IPS-18a (cell line): ENCODE measurements at regions not wholly inside any gene's neighbourhood (a gene's known extent, or its start where the extent isn't known, plus 50 kb on each side); places are given as distances from the start of the nearest gene placed in this dataset.
"Not testable (repeated sequence)": the region's sequence is repeated elsewhere in the genome, so short reads cannot be mapped to it uniquely, and the experiment has no call there.

ENCODE experiments used
- H3K27ac ChIP-seq: one replicate; pipeline ENCODE4 v1.5.1; 2013; ENCODE audit warnings: low read length
- H3K27me3 ChIP-seq: one replicate; pipeline ENCODE4 v1.6.1; 2013; ENCODE audit warnings: mild to moderate bottlenecking, low read length; ENCODE audit not compliant: control insufficient read depth, insufficient read depth
- H3K36me3 ChIP-seq: one replicate; pipeline ENCODE4 v1.6.1; 2013; ENCODE audit warnings: low read depth, low read length; ENCODE audit not compliant: control insufficient read depth
- H3K4me1 ChIP-seq: one replicate; pipeline ENCODE4 v1.6.1; 2013; ENCODE audit warnings: low read depth, low read length; ENCODE audit not compliant: control insufficient read depth
- H3K4me3 ChIP-seq: one replicate; pipeline ENCODE4 v1.5.1; 2013; ENCODE audit warnings: low read length
- H3K9ac ChIP-seq: one replicate; pipeline ENCODE4 v1.6.1; 2013; ENCODE audit warnings: mild to moderate bottlenecking, low read length, moderate library complexity
- H3K9me3 ChIP-seq: one replicate; pipeline ENCODE4 v1.6.1; 2013; ENCODE audit warnings: low read depth, low read length; ENCODE audit not compliant: control insufficient read depth

DNA sequence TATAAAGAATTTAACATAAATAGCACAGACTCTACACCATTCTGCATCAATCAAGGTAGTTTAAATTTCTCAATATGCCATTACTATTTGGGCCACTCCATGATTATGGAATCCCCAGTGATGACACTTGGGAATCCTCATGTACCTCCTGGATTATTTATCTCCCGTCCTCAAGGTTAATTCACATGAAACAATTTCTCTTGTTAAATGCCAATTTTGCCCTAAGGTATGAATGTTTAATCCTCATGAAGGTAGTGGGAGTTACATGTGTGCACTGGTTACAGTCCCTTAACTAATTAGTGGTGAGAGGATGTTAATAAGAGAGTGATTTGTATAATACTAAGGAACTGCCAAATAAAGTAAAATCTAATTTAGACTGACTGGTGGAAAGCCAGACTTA is 372.3 kb upstream of the MDFIC2 start:
- no peak overlapping the region for H3K27ac ChIP-seq
- H3K9ac ChIP-seq = no peak overlapping the region
- no peaks in the 10 kb centered on the region for H3K27me3 ChIP-seq
- H3K4me3 ChIP-seq = no peak overlapping the region
- no peaks in the 10 kb centered on the region for H3K9me3 ChIP-seq
- no peaks in the 10 kb centered on the region for H3K4me1 ChIP-seq
- H3K36me3 ChIP-seq = no peaks in the 10 kb centered on the region

- H3K27me3 ChIP-seq, H3K4me3 ChIP-seq, H3K9ac ChIP-seq, H3K36me3 ChIP-seq, H3K27ac ChIP-seq, H3K4me1 ChIP-seq, H3K9me3 ChIP-seq: not testable (repeated sequence)
Observed at GRCh38 chr3:70675810-70676209, 363.4 kb upstream of the MDFIC2 start.

- Histone ChIP-seq H3K27ac (no peak overlapping the region), H3K9me3 (no peaks in the 10 kb centered on the region), H3K9ac (no peak overlapping the region), H3K36me3 (no peaks in the 10 kb centered on the region), H3K27me3 (no peaks in the 10 kb centered on the region), H3K4me1 (no peaks in the 10 kb centered on the region), H3K4me3 (no peak overlapping the region)
Observed at GRCh38 chr3:70658513-70659310, 346.3 kb upstream of the MDFIC2 start.

DNA sequence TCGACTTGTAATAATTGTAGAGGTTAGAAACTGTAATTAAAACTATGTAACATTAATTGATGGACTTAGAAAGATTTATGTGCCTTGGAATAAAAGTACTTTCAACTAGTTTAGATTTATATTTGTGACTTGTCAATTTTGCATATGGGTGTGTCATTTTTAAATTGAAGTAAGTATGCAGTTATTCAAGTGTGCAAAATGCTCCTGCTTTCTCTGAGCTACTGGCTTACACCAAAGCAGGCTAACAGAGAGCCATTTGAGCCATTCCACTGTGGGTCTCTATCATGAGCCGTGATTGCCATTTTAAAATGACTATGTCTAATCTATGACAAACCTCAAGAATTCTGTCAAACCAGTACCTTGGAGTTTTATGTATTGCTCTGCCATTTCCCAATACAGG is 345.0 kb upstream of the MDFIC2 start:
- H3K4me3 ChIP-seq = no peak overlapping the region
- no peaks in the 10 kb centered on the region for H3K27me3 ChIP-seq
- H3K4me1 ChIP-seq = no peaks in the 10 kb centered on the region
- H3K27ac ChIP-seq = no peak overlapping the region
- H3K36me3 ChIP-seq = no peaks in the 10 kb centered on the region
- H3K9me3 ChIP-seq = no peaks in the 10 kb centered on the region
- H3K9ac ChIP-seq = no peak overlapping the region

DNA sequence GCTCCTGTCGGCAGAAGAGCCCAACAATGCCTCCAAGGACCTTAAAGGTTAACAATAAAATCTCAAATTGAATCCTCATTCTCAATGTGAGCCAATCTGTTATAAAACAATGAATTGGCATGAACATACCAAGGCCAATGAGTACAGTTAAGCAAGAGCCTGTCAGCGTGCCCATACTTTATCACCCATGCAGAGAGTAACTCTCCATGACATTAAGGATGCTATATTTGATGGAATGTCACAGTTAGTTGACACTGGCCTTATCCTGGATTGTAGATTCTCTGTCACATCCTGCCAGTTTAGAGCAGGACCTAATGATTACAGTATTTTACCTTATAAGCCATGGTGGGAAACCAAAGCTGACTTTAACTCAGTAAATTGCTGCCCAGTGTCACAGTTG is 335.4 kb upstream of the MDFIC2 start:
- no peak overlapping the region for H3K4me3 ChIP-seq
- H3K9me3 ChIP-seq = no peaks in the 10 kb centered on the region
- no peaks in the 10 kb centered on the region for H3K27me3 ChIP-seq
- H3K4me1 ChIP-seq = no peaks in the 10 kb centered on the region
- no peak overlapping the region for H3K9ac ChIP-seq
- H3K36me3 ChIP-seq = no peaks in the 10 kb centered on the region
- no peak overlapping the region for H3K27ac ChIP-seq

DNA sequence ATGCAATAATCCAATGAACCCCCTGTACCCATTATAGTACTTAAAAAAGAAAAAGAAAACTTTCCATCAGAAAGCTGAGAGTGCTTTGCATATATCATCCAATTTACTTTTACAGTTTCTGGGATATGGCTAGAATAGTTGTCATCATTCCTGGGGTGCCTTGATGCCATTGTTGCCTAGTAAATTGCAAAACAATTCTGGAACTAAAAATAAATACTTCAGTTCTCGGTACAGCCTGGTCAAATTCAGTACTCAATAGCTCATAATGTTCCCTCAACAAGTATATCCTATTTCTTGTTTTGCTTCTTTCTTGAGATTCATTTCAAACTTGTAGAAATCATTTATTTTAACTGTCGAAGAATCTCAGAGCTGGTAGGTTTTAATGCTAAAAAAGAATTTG is 334.7 kb upstream of the MDFIC2 start:
- Histone ChIP-seq H3K36me3 (no peaks in the 10 kb centered on the region), H3K9me3 (no peaks in the 10 kb centered on the region), H3K4me1 (no peaks in the 10 kb centered on the region), H3K9ac (no peak overlapping the region), H3K27ac (no peak overlapping the region), H3K4me3 (no peak overlapping the region), H3K27me3 (no peaks in the 10 kb centered on the region)

DNA sequence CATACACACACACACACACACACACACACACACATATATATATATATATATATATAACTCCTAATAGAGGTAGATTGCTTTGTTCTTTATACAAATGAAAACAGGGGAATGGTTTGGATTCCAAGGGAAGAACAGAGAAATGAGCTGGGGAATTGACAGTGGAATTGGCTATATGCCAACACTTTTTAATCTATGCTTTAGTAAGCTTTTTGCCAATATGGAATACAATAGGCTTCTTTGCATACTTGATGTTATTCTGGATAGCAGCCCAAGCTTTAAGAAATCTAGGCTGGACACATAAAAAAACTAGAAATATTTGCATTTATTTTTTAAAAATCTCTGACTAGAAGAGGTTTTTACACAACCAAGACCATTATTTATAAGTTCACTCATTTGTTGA is 334.2 kb upstream of the MDFIC2 start:
- H3K9me3 ChIP-seq = no peaks in the 10 kb centered on the region
- H3K4me1 ChIP-seq = no peaks in the 10 kb centered on the region
- no peak overlapping the region for H3K9ac ChIP-seq
- H3K27me3 ChIP-seq = no peaks in the 10 kb centered on the region
- no peaks in the 10 kb centered on the region for H3K36me3 ChIP-seq
- H3K27ac ChIP-seq = no peak overlapping the region
- no peak overlapping the region for H3K4me3 ChIP-seq

DNA sequence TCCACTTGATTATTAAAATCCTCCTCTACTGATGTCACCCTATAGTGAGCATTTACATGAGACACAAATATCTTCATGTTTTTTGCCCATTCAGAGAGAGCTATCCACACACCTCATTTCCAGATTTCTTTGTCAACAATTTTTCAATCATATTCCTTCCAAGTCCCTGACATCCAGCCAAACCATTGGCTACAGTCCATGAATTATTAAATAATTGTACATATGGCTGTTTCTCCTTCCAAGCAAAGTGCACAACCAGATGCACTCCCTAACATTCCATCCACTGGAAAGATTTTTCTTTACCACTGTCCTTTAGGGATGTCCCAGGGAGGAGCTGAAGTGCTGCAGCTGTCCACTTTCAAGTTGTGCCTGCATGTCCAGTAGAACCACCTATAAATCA is 328.0 kb upstream of the MDFIC2 start:
- Histone ChIP-seq H3K4me1 (no peaks in the 10 kb centered on the region), H3K36me3 (no peaks in the 10 kb centered on the region), H3K9ac (no peak overlapping the region), H3K27ac (no peak overlapping the region), H3K27me3 (no peaks in the 10 kb centered on the region), H3K9me3 (no peaks in the 10 kb centered on the region), H3K4me3 (no peak overlapping the region)

- no peaks in the 10 kb centered on the region for H3K9me3 ChIP-seq
- no peak overlapping the region for H3K27ac ChIP-seq
- H3K9ac ChIP-seq = no peak overlapping the region
- H3K4me1 ChIP-seq = peaks cover 13% of the 10 kb centered on the region
- no peaks in the 10 kb centered on the region for H3K36me3 ChIP-seq
- H3K4me3 ChIP-seq = no peak overlapping the region
- H3K27me3 ChIP-seq = no peaks in the 10 kb centered on the region
Observed at GRCh38 chr3:70635301-70635700, 322.9 kb upstream of the MDFIC2 start.

GRCh38 chr3:70631716-70632307 is 319.4 kb upstream of the MDFIC2 start:
- Histone ChIP-seq H3K36me3 (no peaks in the 10 kb centered on the region), H3K27me3 (no peaks in the 10 kb centered on the region), H3K4me1 (peaks cover 13% of the 10 kb centered on the region), H3K9me3 (no peaks in the 10 kb centered on the region), H3K4me3 (peak overlapping the region; percentile 7), H3K27ac (peak overlapping the region; percentile 35), H3K9ac (peak overlapping the region; percentile 31)

DNA sequence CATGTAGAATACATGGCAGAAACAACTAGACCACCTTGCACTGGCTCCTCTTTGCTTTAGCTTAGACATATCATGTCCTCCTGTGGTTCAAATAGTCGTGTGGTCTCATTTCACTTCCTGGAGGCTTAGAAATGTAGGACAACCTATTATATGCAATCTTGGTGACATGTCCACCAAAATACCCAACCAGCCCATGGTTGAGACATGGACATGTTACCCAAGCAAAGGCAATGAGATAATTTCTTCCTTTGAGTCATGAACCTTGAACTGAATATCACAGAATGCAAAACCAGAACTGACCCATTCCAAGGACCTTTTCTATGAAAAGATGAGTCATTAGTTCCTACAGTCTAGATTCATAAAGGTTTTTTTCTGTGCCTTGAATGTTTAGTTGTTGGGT is 309.0 kb upstream of the MDFIC2 start:
- Histone ChIP-seq H3K9ac (no peak overlapping the region), H3K4me1 (peaks cover 12% of the 10 kb centered on the region), H3K4me3 (no peak overlapping the region), H3K36me3 (no peaks in the 10 kb centered on the region), H3K27me3 (no peaks in the 10 kb centered on the region), H3K9me3 (no peaks in the 10 kb centered on the region), H3K27ac (no peak overlapping the region)

GRCh38 chr3:70620956-70621355 is 308.5 kb upstream of the MDFIC2 start:
- no peak overlapping the region for H3K9ac ChIP-seq
- no peak overlapping the region for H3K4me3 ChIP-seq
- no peaks in the 10 kb centered on the region for H3K36me3 ChIP-seq
- no peaks in the 10 kb centered on the region for H3K9me3 ChIP-seq
- no peak overlapping the region for H3K27ac ChIP-seq
- H3K4me1 ChIP-seq = peaks cover 17% of the 10 kb centered on the region
- H3K27me3 ChIP-seq = no peaks in the 10 kb centered on the region
